HL-60 (cell line): ENCODE measurements at regions not wholly inside any gene's neighbourhood (a gene's known extent, or its start where the extent isn't known, plus 50 kb on each side); places are given as distances from the start of the nearest gene placed in this dataset.

Source experiments
- CTCF ChIP-seq: IDR thresholded peaks from one replicate; pipeline ENCODE4 v1.5.1; 2011; ENCODE audit warnings: low read length, control low read depth, inconsistent platforms; ENCODE audit not compliant: insufficient read depth
- GABPA ChIP-seq: IDR thresholded peaks from 2 replicates; pipeline ENCODE4 v1.6.1; 2012; ENCODE audit warnings: low read depth
- POLR2AphosphoS5 ChIP-seq: IDR thresholded peaks from 2 replicates; pipeline ENCODE4 v1.6.1; 2012; ENCODE audit warnings: low read depth
- TF ChIP-seq, protein P1 (sequence below): IDR thresholded peaks from 2 replicates; pipeline ENCODE4 v1.6.1; 2012; ENCODE audit warnings: low read depth; ENCODE audit not compliant: insufficient replicate concordance

DNA sequence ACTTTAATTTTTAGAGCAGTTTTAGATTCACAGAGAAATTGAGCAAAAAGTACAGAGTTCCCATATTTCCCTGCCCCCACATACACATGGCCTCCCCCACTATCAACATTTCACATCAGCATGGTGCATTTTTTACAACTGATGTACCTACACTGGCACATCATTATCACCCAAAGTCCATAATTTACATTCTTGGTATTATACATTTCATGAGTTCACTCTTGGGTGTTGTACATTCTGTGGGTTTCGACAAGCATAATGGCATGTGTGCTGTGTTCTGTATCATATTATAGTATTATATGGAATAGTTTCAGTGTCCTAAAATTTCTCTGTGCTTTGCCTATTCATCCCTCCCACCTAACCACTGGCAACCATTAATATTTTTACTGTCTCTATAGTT, 419.8 kb upstream of the THBS1 start:
- no peak for TF ChIP-seq CTCF
- no peak for TF ChIP-seq GABPA
- TF ChIP-seq, protein P1, sequence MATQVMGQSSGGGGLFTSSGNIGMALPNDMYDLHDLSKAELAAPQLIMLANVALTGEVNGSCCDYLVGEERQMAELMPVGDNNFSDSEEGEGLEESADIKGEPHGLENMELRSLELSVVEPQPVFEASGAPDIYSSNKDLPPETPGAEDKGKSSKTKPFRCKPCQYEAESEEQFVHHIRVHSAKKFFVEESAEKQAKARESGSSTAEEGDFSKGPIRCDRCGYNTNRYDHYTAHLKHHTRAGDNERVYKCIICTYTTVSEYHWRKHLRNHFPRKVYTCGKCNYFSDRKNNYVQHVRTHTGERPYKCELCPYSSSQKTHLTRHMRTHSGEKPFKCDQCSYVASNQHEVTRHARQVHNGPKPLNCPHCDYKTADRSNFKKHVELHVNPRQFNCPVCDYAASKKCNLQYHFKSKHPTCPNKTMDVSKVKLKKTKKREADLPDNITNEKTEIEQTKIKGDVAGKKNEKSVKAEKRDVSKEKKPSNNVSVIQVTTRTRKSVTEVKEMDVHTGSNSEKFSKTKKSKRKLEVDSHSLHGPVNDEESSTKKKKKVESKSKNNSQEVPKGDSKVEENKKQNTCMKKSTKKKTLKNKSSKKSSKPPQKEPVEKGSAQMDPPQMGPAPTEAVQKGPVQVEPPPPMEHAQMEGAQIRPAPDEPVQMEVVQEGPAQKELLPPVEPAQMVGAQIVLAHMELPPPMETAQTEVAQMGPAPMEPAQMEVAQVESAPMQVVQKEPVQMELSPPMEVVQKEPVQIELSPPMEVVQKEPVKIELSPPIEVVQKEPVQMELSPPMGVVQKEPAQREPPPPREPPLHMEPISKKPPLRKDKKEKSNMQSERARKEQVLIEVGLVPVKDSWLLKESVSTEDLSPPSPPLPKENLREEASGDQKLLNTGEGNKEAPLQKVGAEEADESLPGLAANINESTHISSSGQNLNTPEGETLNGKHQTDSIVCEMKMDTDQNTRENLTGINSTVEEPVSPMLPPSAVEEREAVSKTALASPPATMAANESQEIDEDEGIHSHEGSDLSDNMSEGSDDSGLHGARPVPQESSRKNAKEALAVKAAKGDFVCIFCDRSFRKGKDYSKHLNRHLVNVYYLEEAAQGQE: no peak
- TF ChIP-seq POLR2AphosphoS5: no peak
